ENCODE measurements at regions not wholly inside any gene's neighbourhood (a gene's known extent, or its start where the extent isn't known, plus 50 kb on each side); places are given as distances from the start of the nearest gene placed in this dataset.

- TF ChIP-seq CTCF (IDR thresholded peaks at IDR 0.05; ENCODE audit: insufficient read depth, low read depth, low read length) (no peak), EZH2 (IDR thresholded peaks at IDR 0.05; ENCODE audit: insufficient read depth, low read length) (no peak)
These were observed 246.1 kb downstream of the KCNRG start for GRCh38 chr13:50261130-50261901.

Data from astrocyte (in vitro differentiated cells and primary cell).